MG63 (cell line): ENCODE measurements at regions not wholly inside any gene's neighbourhood (a gene's known extent, or its start where the extent isn't known, plus 50 kb on each side); places are given as distances from the start of the nearest gene placed in this dataset.
"Not testable (repeated sequence)": the region's sequence is repeated elsewhere in the genome, so short reads cannot be mapped to it uniquely, and the experiment has no call there.

Experiments
- DNase-seq: peaks from one replicate; pipeline ENCODE4 v3.0.0-alpha.2; 2020
- H3K27me3 ChIP-seq: fragments of 250-450 bp; sonication (Bioruptor Pico); 2 replicates; pipeline ENCODE4 v1.5.1; 2020; ENCODE audit warnings: mild to moderate bottlenecking, moderate library complexity
- H3K36me3 ChIP-seq: fragments of 250-450 bp; sonication (Bioruptor Pico); 2 replicates; pipeline ENCODE4 v1.5.1; 2020; ENCODE audit warnings: mild to moderate bottlenecking, moderate library complexity
- H3K4me3 ChIP-seq: fragments of 250-450 bp; sonication (Bioruptor Pico); 2 replicates; pipeline ENCODE4 v1.5.1; 2020; ENCODE audit warnings: mild to moderate bottlenecking, moderate library complexity
- H3K9me3 ChIP-seq: fragments of 250-450 bp; sonication (Bioruptor Pico); 2 replicates; pipeline ENCODE4 v1.5.1; 2020; ENCODE audit warnings: mild to moderate bottlenecking, moderate library complexity

- Histone ChIP-seq H3K36me3 (no peaks in the 10 kb centered on the region), H3K27me3 (no peaks in the 10 kb centered on the region), H3K9me3 (no peaks in the 10 kb centered on the region), H3K4me3 (no peak overlapping the region)
- DNase-seq, result no peak
Observed at GRCh38 chr16:35152067-35152627, 1692.7 kb downstream of the TP53TG3F start.

GRCh38 chr16:35154627-35155026 is 1695.2 kb downstream of the TP53TG3F start:
- no peaks in the 10 kb centered on the region for H3K9me3 ChIP-seq
- no peak overlapping the region for H3K4me3 ChIP-seq
- DNase-seq, result no peak
- no peaks in the 10 kb centered on the region for H3K36me3 ChIP-seq
- no peaks in the 10 kb centered on the region for H3K27me3 ChIP-seq

- not testable (repeated sequence) for DNase-seq, H3K4me3 ChIP-seq, H3K36me3 ChIP-seq
Observed at GRCh38 chr16:35157549-35157948, 1698.1 kb downstream of the TP53TG3F start.

GRCh38 chr16:35169324-35169723 is 1709.9 kb downstream of the TP53TG3F start:
- not testable (repeated sequence) for H3K4me3 ChIP-seq, H3K36me3 ChIP-seq, DNase-seq, H3K27me3 ChIP-seq, H3K9me3 ChIP-seq

More at GRCh38 chr16:35157549-35157948, 1698.1 kb downstream of the TP53TG3F start:
- not testable (repeated sequence) for H3K27me3 ChIP-seq, H3K9me3 ChIP-seq

GRCh38 chr16:35170061-35170460 is 1710.6 kb downstream of the TP53TG3F start:
- H3K9me3 ChIP-seq, DNase-seq: not testable (repeated sequence)

GRCh38 chr16:35170610-35171009 is 1711.2 kb downstream of the TP53TG3F start:
- DNase-seq, result no peak
- Histone ChIP-seq H3K27me3 (no peaks in the 10 kb centered on the region), H3K9me3 (no peaks in the 10 kb centered on the region), H3K4me3 (no peak overlapping the region), H3K36me3 (no peaks in the 10 kb centered on the region)

More at GRCh38 chr16:35170061-35170460, 1710.6 kb downstream of the TP53TG3F start:
- H3K36me3 ChIP-seq, H3K4me3 ChIP-seq, H3K27me3 ChIP-seq: not testable (repeated sequence)

- DNase-seq, result no peak
- no peaks in the 10 kb centered on the region for H3K9me3 ChIP-seq
- no peaks in the 10 kb centered on the region for H3K27me3 ChIP-seq
- no peak overlapping the region for H3K4me3 ChIP-seq
- no peaks in the 10 kb centered on the region for H3K36me3 ChIP-seq
Observed at GRCh38 chr16:35171106-35171505, 1711.7 kb downstream of the TP53TG3F start.

GRCh38 chr16:35173295-35173694 is 1713.9 kb downstream of the TP53TG3F start:
- Histone ChIP-seq H3K9me3 (no peaks in the 10 kb centered on the region), H3K27me3 (no peaks in the 10 kb centered on the region)
- no peak for DNase-seq

GRCh38 chr16:35174016-35174415 is 1714.6 kb downstream of the TP53TG3F start:
- no peak for DNase-seq

More at GRCh38 chr16:35173295-35173694, 1713.9 kb downstream of the TP53TG3F start:
- H3K36me3 ChIP-seq, result no peaks in the 10 kb centered on the region
- no peak overlapping the region for H3K4me3 ChIP-seq

GRCh38 chr16:35176449-35176848 is 1717.0 kb downstream of the TP53TG3F start:
- H3K36me3 ChIP-seq, result no peaks in the 10 kb centered on the region
- no peak for DNase-seq

More at GRCh38 chr16:35174016-35174415, 1714.6 kb downstream of the TP53TG3F start:
- no peaks in the 10 kb centered on the region for H3K27me3 ChIP-seq
- no peak overlapping the region for H3K4me3 ChIP-seq
- no peaks in the 10 kb centered on the region for H3K9me3 ChIP-seq
- H3K36me3 ChIP-seq, result no peaks in the 10 kb centered on the region

GRCh38 chr16:35177851-35178250 is 1718.4 kb downstream of the TP53TG3F start:
- Histone ChIP-seq H3K36me3 (no peaks in the 10 kb centered on the region), H3K27me3 (no peaks in the 10 kb centered on the region), H3K4me3 (no peak overlapping the region), H3K9me3 (no peaks in the 10 kb centered on the region)
- DNase-seq, result no peak

More at GRCh38 chr16:35176449-35176848, 1717.0 kb downstream of the TP53TG3F start:
- Histone ChIP-seq H3K27me3 (no peaks in the 10 kb centered on the region), H3K9me3 (no peaks in the 10 kb centered on the region), H3K4me3 (no peak overlapping the region)

- H3K36me3 ChIP-seq, result no peaks in the 10 kb centered on the region
- H3K9me3 ChIP-seq, result no peaks in the 10 kb centered on the region
- no peak overlapping the region for H3K4me3 ChIP-seq
- no peaks in the 10 kb centered on the region for H3K27me3 ChIP-seq
- DNase-seq, result no peak
Observed at GRCh38 chr16:35180970-35181369, 1721.6 kb downstream of the TP53TG3F start.

GRCh38 chr16:35181422-35182030 is 1722.1 kb downstream of the TP53TG3F start:
- H3K9me3 ChIP-seq, result no peaks in the 10 kb centered on the region
- H3K4me3 ChIP-seq, result no peak overlapping the region
- no peak for DNase-seq
- no peaks in the 10 kb centered on the region for H3K27me3 ChIP-seq
- H3K36me3 ChIP-seq, result no peaks in the 10 kb centered on the region

- Histone ChIP-seq H3K36me3 (no peaks in the 10 kb centered on the region), H3K27me3 (no peaks in the 10 kb centered on the region), H3K4me3 (no peak overlapping the region), H3K9me3 (no peaks in the 10 kb centered on the region)
- DNase-seq, result no peak
Observed at GRCh38 chr16:35182043-35182677, 1722.7 kb downstream of the TP53TG3F start.

- Histone ChIP-seq H3K36me3 (no peaks in the 10 kb centered on the region), H3K4me3 (no peak overlapping the region), H3K9me3 (no peaks in the 10 kb centered on the region), H3K27me3 (no peaks in the 10 kb centered on the region)
- no peak for DNase-seq
Observed at GRCh38 chr16:35182943-35183550, 1723.6 kb downstream of the TP53TG3F start.

GRCh38 chr16:35184356-35184870 is 1725.0 kb downstream of the TP53TG3F start:
- no peak for DNase-seq
- Histone ChIP-seq H3K27me3 (no peaks in the 10 kb centered on the region), H3K9me3 (no peaks in the 10 kb centered on the region), H3K36me3 (no peaks in the 10 kb centered on the region), H3K4me3 (no peak overlapping the region)

- Histone ChIP-seq H3K9me3 (no peaks in the 10 kb centered on the region), H3K27me3 (no peaks in the 10 kb centered on the region), H3K4me3 (no peak overlapping the region), H3K36me3 (no peaks in the 10 kb centered on the region)
- no peak for DNase-seq
Observed at GRCh38 chr16:35185366-35186044, 1726.1 kb downstream of the TP53TG3F start.
